DOHH2 (cell line): ENCODE measurements at regions not wholly inside any gene's neighbourhood (a gene's known extent, or its start where the extent isn't known, plus 50 kb on each side); places are given as distances from the start of the nearest gene placed in this dataset.

Experiments used
- CTCF ChIP-seq: fragments of 200-600 bp; sonication (generic); IDR thresholded peaks from one replicate; pipeline ENCODE4 v1.5.1; 2014; ENCODE audit warnings: antibody characterized with exemption, mild to moderate bottlenecking, low read depth, low read length; ENCODE audit not compliant: poor library complexity, severe bottlenecking
- EZH2phosphoT487 ChIP-seq: fragments of 200-600 bp; sonication (generic); IDR thresholded peaks from 2 replicates; pipeline ENCODE4 v1.6.1; 2017; ENCODE audit warnings: borderline replicate concordance, mild to moderate bottlenecking, antibody characterized with exemption, low read length, moderate library complexity, mixed read lengths

- TF ChIP-seq CTCF (no peak), EZH2phosphoT487 (no peak)
Observed at GRCh38 chr4:181949704-181950312, 293.4 kb upstream of the TENM3 start.
